ENCODE measurements at regions not wholly inside any gene's neighbourhood (a gene's known extent, or its start where the extent isn't known, plus 50 kb on each side); places are given as distances from the start of the nearest gene placed in this dataset.

GRCh38 chr10:131723297-131724168 is 177.3 kb upstream of the PPP2R2D start:
- TF ChIP-seq CTCF (IDR thresholded peaks at IDR 0.05): no peak
- TF ChIP-seq POLR2A (IDR thresholded peaks at IDR 0.05): no peak

All from uterus (tissue), 2 donors.